Uterus (tissue), 3 donors: ENCODE measurements at regions not wholly inside any gene's neighbourhood (a gene's known extent, or its start where the extent isn't known, plus 50 kb on each side); places are given as distances from the start of the nearest gene placed in this dataset.
"Not testable (repeated sequence)": the region's sequence is repeated elsewhere in the genome, so short reads cannot be mapped to it uniquely, and the experiment has no call there.

Experiments
- DNase-seq, 2 donors: peaks; one replicate each; pipeline ENCODE4 v3.0.0-alpha.2; 2019 to 2020
- H3K27ac ChIP-seq, 2 donors: fragments of 200-600 bp; sonication (generic); 1 replicate in 1 of 2; 2 replicates in 1 of 2; pipeline ENCODE4 v1.5.1; 2016 to 2018
- H3K27me3 ChIP-seq, 2 donors: fragments of 200-600 bp; sonication (generic); one replicate each; pipeline ENCODE4 v1.5.1; 2018 to 2019; ENCODE audit warnings: control low read depth in 1 of 2
- H3K36me3 ChIP-seq, 2 donors: fragments of 200-600 bp; sonication (generic); one replicate each; pipeline ENCODE4 v1.5.1; 2019; ENCODE audit warnings: control low read depth in 1 of 2
- H3K4me1 ChIP-seq, 2 donors: fragments of 200-600 bp; sonication (generic); one replicate each; pipeline ENCODE4 v1.5.1; 2018 to 2019; ENCODE audit warnings: control low read depth in 1 of 2
- H3K4me3 ChIP-seq, 2 donors: fragments of 200-600 bp; sonication (generic); 1 replicate in 1 of 2; 2 replicates in 1 of 2; pipeline ENCODE4 v1.5.1; 2018 to 2019; ENCODE audit warnings: mild to moderate bottlenecking in 1 of 2
- H3K9me3 ChIP-seq, 2 donors: fragments of 200-600 bp; sonication (generic); one replicate each; pipeline ENCODE4 v1.5.1; 2019; ENCODE audit warnings: control low read depth in 1 of 2
- CTCF ChIP-seq, 4 experiments: fragments of 200-600 bp in 2 of 4; fragments of 450-650 bp in 2 of 4; sonication (generic) in 2 of 4; IDR thresholded peaks; one replicate each; pipeline ENCODE4 v1.5.1; 2016 to 2019; ENCODE audit warnings: antibody characterized with exemption in 4 of 4, mild to moderate bottlenecking in 2 of 4, moderate library complexity in 1 of 4
- POLR2A ChIP-seq, 2 donors: fragments of 450-650 bp; IDR thresholded peaks; one replicate each; pipeline ENCODE4 v1.6.1; 2016; ENCODE audit warnings: antibody characterized with exemption in 2 of 2, mild to moderate bottlenecking in 1 of 2, moderate library complexity in 1 of 2
- intact Hi-C: fragments of 100-400 bp; cut with DNase I; formaldehyde crosslinking; loops from one replicate; pipeline ENCODE4 v1.15.1; 2023; ENCODE audit warnings: low total_unique reads
- donor health status: DM: yes; HTN: yes; CAD: no.

GRCh38 chr16:22705799-22706198, 108.2 kb upstream of the HS3ST2 start:
- intact Hi-C loops: no loop called here
- no peak for DNase-seq
- no peaks in the 10 kb centered on the region for H3K9me3 ChIP-seq
- H3K4me1 ChIP-seq: no peaks in the 10 kb centered on the region
- H3K27ac ChIP-seq: no peak overlapping the region
- TF ChIP-seq CTCF (IDR thresholded peaks at IDR 0.05) (no peak), POLR2A (IDR thresholded peaks at IDR 0.05) (no peak)
- H3K27me3 ChIP-seq: no peaks in the 10 kb centered on the region
- H3K36me3 ChIP-seq: no peaks in the 10 kb centered on the region
- no peak overlapping the region for H3K4me3 ChIP-seq

DNA sequence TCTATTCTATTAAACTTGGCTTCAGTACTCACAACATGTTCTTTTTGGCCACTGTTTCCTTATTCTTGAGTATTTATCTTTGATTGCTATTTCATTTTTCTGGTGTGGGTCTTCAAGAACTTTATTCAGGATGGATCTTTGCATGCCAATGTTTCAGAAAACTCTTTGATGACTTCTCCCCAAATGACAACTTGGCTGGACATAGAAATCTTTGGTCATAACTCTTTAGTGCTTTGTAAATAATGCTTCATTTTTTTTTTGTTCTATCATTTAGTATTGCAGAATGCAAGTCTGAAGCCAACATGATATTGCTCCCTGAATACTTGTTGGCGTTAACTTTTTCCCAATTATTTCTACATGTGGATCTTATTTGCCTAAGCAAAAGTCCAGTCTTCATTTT, 103.6 kb upstream of the HS3ST2 start:
- TF ChIP-seq POLR2A (IDR thresholded peaks at IDR 0.05) (no peak), CTCF (IDR thresholded peaks at IDR 0.05) (no peak)
- Histone ChIP-seq H3K36me3 (no peaks in the 10 kb centered on the region), H3K9me3 (no peaks in the 10 kb centered on the region), H3K27ac (no peak overlapping the region), H3K4me1 (no peaks in the 10 kb centered on the region), H3K4me3 (no peak overlapping the region), H3K27me3 (peaks cover 0 to 5% of the 10 kb centered on the region in 2 donors)
- DNase-seq: no peak
- intact Hi-C loops: no loop called here

GRCh38 chr16:22711847-22712246, 102.1 kb upstream of the HS3ST2 start:
- Histone ChIP-seq H3K9me3 (no peaks in the 10 kb centered on the region), H3K27ac (no peak overlapping the region), H3K27me3 (peaks cover 0 to 5% of the 10 kb centered on the region in 2 donors), H3K4me1 (no peaks in the 10 kb centered on the region), H3K4me3 (no peak overlapping the region), H3K36me3 (no peaks in the 10 kb centered on the region)
- TF ChIP-seq CTCF (IDR thresholded peaks at IDR 0.05) (no peak), POLR2A (IDR thresholded peaks at IDR 0.05) (no peak)
- intact Hi-C loops: no loop called here
- DNase-seq: no peak

DNA sequence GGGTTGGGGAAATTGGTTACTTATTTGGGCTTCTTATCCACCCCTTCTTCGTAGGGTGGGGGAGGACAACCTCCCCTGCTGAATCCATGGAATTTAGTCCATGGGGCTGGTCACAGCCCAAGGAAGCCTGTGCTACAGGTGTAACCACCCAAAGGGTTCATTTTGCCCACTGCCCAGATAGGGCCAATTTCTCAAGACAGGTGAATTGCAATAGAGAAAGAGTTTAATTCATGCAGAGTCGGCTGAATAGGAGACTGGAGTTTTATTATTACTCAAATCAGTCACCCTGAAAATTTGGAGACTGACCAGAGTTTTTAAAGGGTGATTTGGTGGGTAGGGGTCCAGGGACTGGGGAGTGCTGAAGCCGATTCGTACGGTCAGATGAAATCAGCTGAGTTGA, 101.5 kb upstream of the HS3ST2 start:
- peaks cover 0 to 5% of the 10 kb centered on the region in 2 donors for H3K27me3 ChIP-seq
- no peak for TF ChIP-seq CTCF (IDR thresholded peaks at IDR 0.05)
- no peak for TF ChIP-seq POLR2A (IDR thresholded peaks at IDR 0.05)
- no peak overlapping the region for H3K27ac ChIP-seq
- no peak for DNase-seq
- H3K4me1 ChIP-seq: no peaks in the 10 kb centered on the region
- intact Hi-C loops: no loop called here
- no peaks in the 10 kb centered on the region for H3K36me3 ChIP-seq
- no peaks in the 10 kb centered on the region for H3K9me3 ChIP-seq
- no peak overlapping the region for H3K4me3 ChIP-seq

- intact Hi-C loops, H3K27ac ChIP-seq, H3K36me3 ChIP-seq, H3K4me1 ChIP-seq, H3K9me3 ChIP-seq, DNase-seq, H3K27me3 ChIP-seq, H3K4me3 ChIP-seq: not testable (repeated sequence)
These were observed 95.4 kb upstream of the HS3ST2 start for GRCh38 chr16:22718598-22718997.

DNA sequence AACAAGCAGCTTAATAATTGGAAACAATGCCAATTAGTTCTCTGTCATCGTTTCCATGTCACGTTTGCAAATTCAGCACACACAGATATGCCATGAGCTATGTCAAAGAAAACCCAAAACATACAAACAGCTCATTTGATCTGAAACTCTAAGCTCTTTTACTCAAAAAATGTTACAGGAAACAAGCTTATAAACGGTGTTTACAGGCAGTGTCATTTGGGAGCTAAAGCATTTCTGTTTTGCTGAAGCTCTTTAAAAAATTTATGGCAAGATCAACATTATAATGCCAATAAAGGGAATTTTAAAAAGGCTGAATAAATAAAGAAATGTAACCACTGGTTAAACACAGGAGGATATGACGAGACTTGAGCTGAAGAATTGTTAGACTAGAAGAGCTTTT, 94.0 kb upstream of the HS3ST2 start:
- DNase-seq: no peak
- H3K9me3 ChIP-seq: no peaks in the 10 kb centered on the region
- no peaks in the 10 kb centered on the region for H3K36me3 ChIP-seq
- no peak for TF ChIP-seq CTCF (IDR thresholded peaks at IDR 0.05)
- TF ChIP-seq POLR2A (IDR thresholded peaks at IDR 0.05): no peak
- intact Hi-C loops: no loop called here
- H3K27me3 ChIP-seq: no peaks in the 10 kb centered on the region
- no peaks in the 10 kb centered on the region for H3K4me1 ChIP-seq
- H3K4me3 ChIP-seq: no peak overlapping the region
- no peak overlapping the region for H3K27ac ChIP-seq
